OCI-LY3 (cell line): ENCODE measurements at regions not wholly inside any gene's neighbourhood (a gene's known extent, or its start where the extent isn't known, plus 50 kb on each side); places are given as distances from the start of the nearest gene placed in this dataset.

Source experiments
- H2AFZ ChIP-seq: fragments of 200-600, 300-600 bp; shearing (Covaris generic); 2 replicates; pipeline ENCODE4 v1.6.0; 2014; ENCODE audit warnings: antibody characterized with exemption, low read depth, low read length
- H3K27ac ChIP-seq: fragments of 200-600, 300-600 bp; sonication (generic); 2 replicates; pipeline ENCODE4 v1.5.1; 2014; ENCODE audit warnings: mild to moderate bottlenecking, low read length, moderate library complexity, mixed read lengths
- H3K27me3 ChIP-seq: fragments of 200-600, 300-600 bp; sonication (generic); 2 replicates; pipeline ENCODE4 v1.6.1; 2014; ENCODE audit warnings: low read depth, low read length, mixed read lengths
- H3K36me3 ChIP-seq: fragments of 200-600, 300-600 bp; sonication (generic); replicated peaks from 2 replicates; pipeline ENCODE3; 2014; ENCODE audit warnings: low read depth, low read length, mixed read lengths
- H3K4me1 ChIP-seq: fragments of 300-600, 200-600 bp; sonication (generic); 2 replicates; pipeline ENCODE4 v1.6.1; 2014; ENCODE audit warnings: low read length, mixed read lengths
- H3K4me2 ChIP-seq: fragments of 200-600, 300-600 bp; sonication (generic); 2 replicates; pipeline ENCODE4 v1.6.1; 2014; ENCODE audit warnings: low read length, mixed read lengths
- H3K4me3 ChIP-seq: fragments of 300-600, 200-600 bp; sonication (generic); 2 replicates; pipeline ENCODE4 v1.5.1; 2014; ENCODE audit warnings: antibody characterized with exemption, mild to moderate bottlenecking, low read length, moderate library complexity
- H3K79me2 ChIP-seq: fragments of 300-600, 200-600 bp; shearing (Covaris generic); 2 replicates; pipeline ENCODE4 v1.6.1; 2014; ENCODE audit warnings: mild to moderate bottlenecking, low read length, mixed read lengths
- H3K9ac ChIP-seq: fragments of 300-600, 200-600 bp; shearing (Covaris generic); 2 replicates; pipeline ENCODE4 v1.6.0; 2014; ENCODE audit warnings: mild to moderate bottlenecking, low read length, moderate library complexity
- H3K9me3 ChIP-seq: fragments of 200-600, 300-600 bp; shearing (Covaris generic); 2 replicates; pipeline ENCODE4 v1.6.1; 2014; ENCODE audit warnings: low read length, mixed read lengths; ENCODE audit not compliant: insufficient read depth
- H4K20me1 ChIP-seq: fragments of 200-600, 300-600 bp; sonication (generic); 2 replicates; pipeline ENCODE4 v1.6.1; 2016; ENCODE audit warnings: low read length, mixed read lengths; ENCODE audit not compliant: insufficient read depth
- CTCF ChIP-seq: fragments of 200-600, 300-600 bp; sonication (generic); IDR thresholded peaks from 2 replicates; pipeline ENCODE4 v1.5.1; 2014; ENCODE audit warnings: antibody characterized with exemption, low read length, low read depth
- EZH2phosphoT487 ChIP-seq: fragments of 200-600 bp; shearing (Covaris generic); IDR thresholded peaks from 2 replicates; pipeline ENCODE4 v1.6.1; 2018; ENCODE audit warnings: antibody characterized with exemption, mixed run types, low read depth

- Histone ChIP-seq H3K9ac (no peak overlapping the region), H3K4me1 (no peaks in the 10 kb centered on the region), H3K9me3 (no peaks in the 10 kb centered on the region), H3K79me2 (no peaks in the 10 kb centered on the region), H3K27ac (no peak overlapping the region), H3K4me3 (no peak overlapping the region), H4K20me1 (no peaks in the 10 kb centered on the region), H3K27me3 (no peaks in the 10 kb centered on the region), H3K36me3 (no peaks in the 10 kb centered on the region), H2AFZ (no peak overlapping the region), H3K4me2 (no peak overlapping the region)
- TF ChIP-seq EZH2phosphoT487: no peak
- TF ChIP-seq CTCF: no peak
These were observed 668.2 kb upstream of the IGFBP3 start for GRCh38 chr7:46589286-46589685.

GRCh38 chr7:46586406-46586805 is 665.3 kb upstream of the IGFBP3 start:
- no peak overlapping the region for H3K4me3 ChIP-seq
- no peaks in the 10 kb centered on the region for H3K4me1 ChIP-seq
- TF ChIP-seq EZH2phosphoT487: no peak
- TF ChIP-seq CTCF: no peak
- H3K4me2 ChIP-seq: no peak overlapping the region
- H3K27ac ChIP-seq: no peak overlapping the region
- no peaks in the 10 kb centered on the region for H3K36me3 ChIP-seq
- H4K20me1 ChIP-seq: no peaks in the 10 kb centered on the region
- no peaks in the 10 kb centered on the region for H3K79me2 ChIP-seq
- H2AFZ ChIP-seq: no peak overlapping the region
- no peak overlapping the region for H3K9ac ChIP-seq
- no peaks in the 10 kb centered on the region for H3K27me3 ChIP-seq
- no peaks in the 10 kb centered on the region for H3K9me3 ChIP-seq

- H3K4me3 ChIP-seq: no peak overlapping the region
- no peaks in the 10 kb centered on the region for H3K79me2 ChIP-seq
- no peaks in the 10 kb centered on the region for H4K20me1 ChIP-seq
- no peaks in the 10 kb centered on the region for H3K27me3 ChIP-seq
- no peak overlapping the region for H3K27ac ChIP-seq
- no peak overlapping the region for H2AFZ ChIP-seq
- H3K9ac ChIP-seq: no peak overlapping the region
- no peak overlapping the region for H3K4me2 ChIP-seq
- H3K4me1 ChIP-seq: no peaks in the 10 kb centered on the region
- no peaks in the 10 kb centered on the region for H3K36me3 ChIP-seq
- no peaks in the 10 kb centered on the region for H3K9me3 ChIP-seq
- no peak for TF ChIP-seq EZH2phosphoT487
- no peak for TF ChIP-seq CTCF
These were observed 662.6 kb upstream of the IGFBP3 start for GRCh38 chr7:46583656-46584055.

- H3K9me3 ChIP-seq: no peaks in the 10 kb centered on the region
- H3K27me3 ChIP-seq: no peaks in the 10 kb centered on the region
- no peaks in the 10 kb centered on the region for H3K79me2 ChIP-seq
- H4K20me1 ChIP-seq: no peaks in the 10 kb centered on the region
- no peak overlapping the region for H3K27ac ChIP-seq
- H3K36me3 ChIP-seq: no peaks in the 10 kb centered on the region
- H2AFZ ChIP-seq: no peak overlapping the region
- TF ChIP-seq CTCF (no peak), EZH2phosphoT487 (no peak)
- no peaks in the 10 kb centered on the region for H3K4me1 ChIP-seq
- no peak overlapping the region for H3K4me2 ChIP-seq
- no peak overlapping the region for H3K9ac ChIP-seq
- no peak overlapping the region for H3K4me3 ChIP-seq
These were observed 660.2 kb upstream of the IGFBP3 start for GRCh38 chr7:46581268-46581667.
